Breast epithelium (tissue), 4 donors: ENCODE measurements at regions not wholly inside any gene's neighbourhood (a gene's known extent, or its start where the extent isn't known, plus 50 kb on each side); places are given as distances from the start of the nearest gene placed in this dataset.

ENCODE experiments used
- DNase-seq, 2 donors: peaks; one replicate each; pipeline ENCODE4 v3.0.0-alpha.2; 2019; ENCODE audit warnings: low spot score in 2 of 2
- H3K27ac ChIP-seq, 2 donors: fragments of 200-600 bp; sonication (generic) in 1 of 2; one replicate each; pipeline ENCODE4 v1.5.1; 2016 to 2019; ENCODE audit warnings: mild to moderate bottlenecking in 1 of 2
- H3K27me3 ChIP-seq, 2 donors: fragments of 200-600 bp; sonication (generic) in 1 of 2; one replicate each; pipeline versions ENCODE4 v1.5.1 to v1.6.0; 2017 to 2019; ENCODE audit warnings: control low read depth in 1 of 2, mild to moderate bottlenecking in 1 of 2
- H3K36me3 ChIP-seq: fragments of 200-600 bp; one replicate; pipeline ENCODE4 v1.5.1; 2019
- H3K4me1 ChIP-seq, 2 donors: fragments of 200-600 bp; sonication (generic); one replicate each; pipeline ENCODE4 v1.5.1; 2016 to 2019; ENCODE audit warnings: control low read depth in 1 of 2
- H3K4me3 ChIP-seq, 3 donors: fragments of 200-600 bp; sonication (generic); 1 replicate in 2 of 3; 2 replicates in 1 of 3; pipeline ENCODE4 v1.5.1; 2016 to 2019; ENCODE audit warnings: mild to moderate bottlenecking in 3 of 3, moderate library complexity in 2 of 3
- H3K9me3 ChIP-seq, 2 donors: fragments of 200-600 bp; sonication (generic) in 1 of 2; one replicate each; pipeline ENCODE4 v1.5.1; 2016 to 2019; ENCODE audit warnings: control low read depth in 1 of 2
- POLR2A ChIP-seq: fragments of 450-650 bp; IDR thresholded peaks from one replicate; pipeline ENCODE4 v1.6.1; 2016; ENCODE audit warnings: antibody characterized with exemption, mild to moderate bottlenecking, moderate library complexity
- POLR2AphosphoS5 ChIP-seq, 3 donors: sonication (generic); formaldehyde crosslinking; IDR thresholded peaks; one replicate each; pipeline ENCODE4 v1.6.1; 2017; ENCODE audit warnings: antibody characterized with exemption in 3 of 3
- intact Hi-C: fragments of 100-400 bp; cut with DNase I; formaldehyde crosslinking; loops from one replicate; pipeline ENCODE4 v1.15.1; 2023; ENCODE audit warnings: low total_unique reads
- TF ChIP-seq, protein P1 (sequence below), 3 donors: fragments of 450-650 bp; IDR thresholded peaks; one replicate each; pipeline ENCODE4 v1.5.1; 2016 to 2017; ENCODE audit warnings: antibody characterized with exemption in 3 of 3, mild to moderate bottlenecking in 3 of 3, moderate library complexity in 3 of 3

- no peak overlapping the region for H3K4me3 ChIP-seq
- H3K27ac ChIP-seq: no peak overlapping the region
- no peaks in the 10 kb centered on the region for H3K27me3 ChIP-seq
- H3K36me3 ChIP-seq: no peaks in the 10 kb centered on the region
- DNase-seq: no peak
- intact Hi-C loops: no loop called here
- no peaks in the 10 kb centered on the region for H3K9me3 ChIP-seq
- TF ChIP-seq POLR2A (no peak), POLR2AphosphoS5 (IDR thresholded peaks at IDR 0.05) (no peak)
- TF ChIP-seq, protein P1, sequence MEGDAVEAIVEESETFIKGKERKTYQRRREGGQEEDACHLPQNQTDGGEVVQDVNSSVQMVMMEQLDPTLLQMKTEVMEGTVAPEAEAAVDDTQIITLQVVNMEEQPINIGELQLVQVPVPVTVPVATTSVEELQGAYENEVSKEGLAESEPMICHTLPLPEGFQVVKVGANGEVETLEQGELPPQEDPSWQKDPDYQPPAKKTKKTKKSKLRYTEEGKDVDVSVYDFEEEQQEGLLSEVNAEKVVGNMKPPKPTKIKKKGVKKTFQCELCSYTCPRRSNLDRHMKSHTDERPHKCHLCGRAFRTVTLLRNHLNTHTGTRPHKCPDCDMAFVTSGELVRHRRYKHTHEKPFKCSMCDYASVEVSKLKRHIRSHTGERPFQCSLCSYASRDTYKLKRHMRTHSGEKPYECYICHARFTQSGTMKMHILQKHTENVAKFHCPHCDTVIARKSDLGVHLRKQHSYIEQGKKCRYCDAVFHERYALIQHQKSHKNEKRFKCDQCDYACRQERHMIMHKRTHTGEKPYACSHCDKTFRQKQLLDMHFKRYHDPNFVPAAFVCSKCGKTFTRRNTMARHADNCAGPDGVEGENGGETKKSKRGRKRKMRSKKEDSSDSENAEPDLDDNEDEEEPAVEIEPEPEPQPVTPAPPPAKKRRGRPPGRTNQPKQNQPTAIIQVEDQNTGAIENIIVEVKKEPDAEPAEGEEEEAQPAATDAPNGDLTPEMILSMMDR (IDR thresholded peaks at IDR 0.05): no peak
- H3K4me1 ChIP-seq: no peaks in the 10 kb centered on the region
These were observed 1461.2 kb downstream of the MAT2B start for GRCh38 chr5:164966611-164967010.

DNA sequence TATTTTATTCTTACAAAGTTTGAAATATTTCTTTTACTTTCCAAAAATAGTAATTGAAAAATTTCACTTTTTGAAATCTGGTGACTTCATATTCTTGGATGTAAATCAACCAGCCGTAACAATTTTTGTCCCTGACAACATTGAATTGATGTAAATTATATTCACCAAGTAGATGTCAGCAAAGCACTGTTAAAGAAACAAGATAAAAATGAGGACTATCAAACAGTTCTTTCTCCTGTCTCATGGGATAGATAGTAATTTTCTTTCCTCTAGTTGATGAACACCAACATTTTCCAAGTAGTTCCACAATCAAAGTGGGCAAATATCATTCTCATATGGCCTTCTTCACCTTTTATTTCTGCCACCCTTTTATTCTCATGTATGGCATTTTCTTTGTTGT, 1461.9 kb downstream of the MAT2B start:
- no peak for DNase-seq
- Histone ChIP-seq H3K9me3 (no peaks in the 10 kb centered on the region), H3K36me3 (no peaks in the 10 kb centered on the region), H3K27ac (no peak overlapping the region), H3K27me3 (no peaks in the 10 kb centered on the region), H3K4me3 (no peak overlapping the region), H3K4me1 (no peaks in the 10 kb centered on the region)
- no peak for TF ChIP-seq POLR2AphosphoS5 (IDR thresholded peaks at IDR 0.05)
- TF ChIP-seq POLR2A: no peak
- TF ChIP-seq, protein P1 (IDR thresholded peaks at IDR 0.05): no peak
- intact Hi-C loops: no loop called here

GRCh38 chr5:164972973-164973372, 1467.6 kb downstream of the MAT2B start:
- H3K36me3 ChIP-seq: no peaks in the 10 kb centered on the region
- no peaks in the 10 kb centered on the region for H3K27me3 ChIP-seq
- no peak for TF ChIP-seq POLR2A
- TF ChIP-seq, protein P1 (IDR thresholded peaks at IDR 0.05): no peak
- TF ChIP-seq POLR2AphosphoS5 (IDR thresholded peaks at IDR 0.05): no peak
- H3K9me3 ChIP-seq: peaks cover 11 to 33% of the 10 kb centered on the region in 2 donors
- intact Hi-C loops: no loop called here
- H3K27ac ChIP-seq: no peak overlapping the region
- no peak overlapping the region for H3K4me3 ChIP-seq
- DNase-seq: no peak
- H3K4me1 ChIP-seq: no peaks in the 10 kb centered on the region

- Histone ChIP-seq H3K27me3 (no peaks in the 10 kb centered on the region), H3K9me3 (peaks cover 11 to 36% of the 10 kb centered on the region in 2 donors), H3K36me3 (no peaks in the 10 kb centered on the region), H3K4me3 (no peak overlapping the region), H3K27ac (no peak overlapping the region), H3K4me1 (no peaks in the 10 kb centered on the region)
- TF ChIP-seq POLR2A: no peak
- TF ChIP-seq, protein P1 (IDR thresholded peaks at IDR 0.05): no peak
- no peak for TF ChIP-seq POLR2AphosphoS5 (IDR thresholded peaks at IDR 0.05)
- intact Hi-C loops: no loop called here
- DNase-seq: no peak
These were observed 1470.6 kb downstream of the MAT2B start for GRCh38 chr5:164975986-164976385.

DNA sequence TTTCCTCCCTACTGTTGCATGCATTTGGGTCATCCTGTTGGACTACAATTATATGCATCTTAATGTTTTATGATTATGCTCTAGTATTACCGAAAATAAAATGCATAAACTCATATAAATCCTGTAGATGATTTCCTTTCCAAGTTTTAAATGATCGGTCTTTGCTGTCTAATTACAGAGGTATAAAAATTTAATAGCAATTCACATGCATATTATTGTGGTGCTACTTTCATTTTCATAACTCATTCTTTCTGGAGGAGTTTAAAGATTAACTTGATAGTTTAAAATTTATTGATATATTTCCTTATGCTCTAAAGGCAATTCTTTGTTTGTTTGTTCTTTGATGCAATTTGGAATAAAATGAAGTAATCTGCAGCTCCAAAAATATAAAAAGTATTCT, 1475.1 kb downstream of the MAT2B start:
- Histone ChIP-seq H3K27me3 (no peaks in the 10 kb centered on the region), H3K4me1 (no peaks in the 10 kb centered on the region), H3K27ac (no peak overlapping the region), H3K4me3 (no peak overlapping the region), H3K36me3 (no peaks in the 10 kb centered on the region), H3K9me3 (peaks cover 4 to 27% of the 10 kb centered on the region in 2 donors)
- intact Hi-C loops: no loop called here
- TF ChIP-seq POLR2A (no peak), POLR2AphosphoS5 (IDR thresholded peaks at IDR 0.05) (no peak)
- TF ChIP-seq, protein P1 (IDR thresholded peaks at IDR 0.05): no peak
- no peak for DNase-seq
